PC-9 (cell line): ENCODE measurements at regions not wholly inside any gene's neighbourhood (a gene's known extent, or its start where the extent isn't known, plus 50 kb on each side); places are given as distances from the start of the nearest gene placed in this dataset.

Experiments used
- BruUV-seq: library from RNA; stranded (reverse); fragments of 400-500 nt; replicated peaks from 2 replicates; lab custom pipeline; 2021; lab: Mats Ljungman, UMichigan
- CTCF ChIA-PET: fragments of 300-600 bp; sonication (Branson Sonifier 250); formaldehyde crosslinking; loops from one replicate; lab custom pipeline; 2022; ENCODE audit warnings: antibody characterized with exemption; lab: Charles Lee
- POLR2A ChIA-PET: fragments of 300-600 bp; sonication (Branson Sonifier 250); formaldehyde crosslinking; loops from one replicate; lab custom pipeline; 2022; ENCODE audit warnings: antibody characterized with exemption; ENCODE audit not compliant: unreplicated experiment; lab: Charles Lee
- DNase-seq, 2 experiments: peaks; one replicate each; pipeline versions ENCODE4 v3.0.0 to v3.0.0-alpha.2; 2015 to 2022; ENCODE audit warnings: mixed read lengths in 1 of 2
- H2AFZ ChIP-seq: fragments of 200-600 bp; sonication (generic); 2 replicates; pipeline ENCODE4 v1.8.1; 2017; ENCODE audit warnings: antibody characterized with exemption
- H3F3A ChIP-seq: fragments of 200-600 bp; sonication (generic); 2 replicates; pipeline ENCODE4 v1.8.1; 2017; ENCODE audit warnings: antibody characterized with exemption, mild to moderate bottlenecking, low read depth; ENCODE audit not compliant: insufficient read depth
- H3K27ac ChIP-seq: fragments of 200-600 bp; sonication (generic); 2 replicates; pipeline ENCODE4 v1.6.1; 2016; ENCODE audit warnings: mixed run types
- H3K27me3 ChIP-seq: fragments of 200-600 bp; sonication (generic); 2 replicates; pipeline ENCODE4 v1.6.1; 2016; ENCODE audit warnings: low read depth, mixed run types; ENCODE audit not compliant: insufficient read depth
- H3K36me3 ChIP-seq: fragments of 200-600 bp; sonication (generic); 2 replicates; pipeline ENCODE4 v1.6.1; 2016; ENCODE audit warnings: low read depth, mixed run types
- H3K4me1 ChIP-seq: fragments of 200-600 bp; sonication (generic); replicated peaks from 2 replicates; pipeline ENCODE4 v1.6.1; 2016; ENCODE audit warnings: mixed run types; ENCODE audit not compliant: insufficient read depth
- H3K4me2 ChIP-seq: fragments of 200-600 bp; sonication (generic); 2 replicates; pipeline ENCODE4 v1.6.1; 2017; ENCODE audit warnings: mixed run types
- H3K4me3 ChIP-seq: fragments of 200-600 bp; sonication (generic); 2 replicates; pipeline ENCODE4 v1.6.1; 2016; ENCODE audit warnings: mixed run types
- H3K79me2 ChIP-seq: fragments of 200-600 bp; sonication (generic); 2 replicates; pipeline ENCODE4 v1.6.1; 2017; ENCODE audit warnings: low read depth, mixed run types
- H3K9me2 ChIP-seq: fragments of 200-600 bp; sonication (generic); 2 replicates; pipeline ENCODE4 v1.8.1; 2017; ENCODE audit warnings: mild to moderate bottlenecking; ENCODE audit not compliant: insufficient read depth
- H3K9me3 ChIP-seq: fragments of 200-600 bp; sonication (generic); 2 replicates; pipeline ENCODE4 v1.8.1; 2016; ENCODE audit warnings: low read depth; ENCODE audit not compliant: insufficient read depth
- H4K20me1 ChIP-seq: fragments of 200-600 bp; sonication (generic); 2 replicates; pipeline ENCODE4 v1.8.1; 2017; ENCODE audit not compliant: insufficient read depth
- EZH2 ChIP-seq: fragments of 200-600 bp; sonication (generic); IDR thresholded peaks from 2 replicates; pipeline ENCODE4 v1.8.0; 2017; ENCODE audit warnings: antibody characterized with exemption, low read depth
- intact Hi-C: fragments of 100-400 bp; cut with micrococcal nuclease; formaldehyde crosslinking; loops from one replicate; pipeline ENCODE4 v1.10.0; 2022; ENCODE audit not compliant: unreplicated experiment
- TF ChIP-seq, protein P1 (sequence below): fragments of 200-600 bp; sonication (generic); conservative IDR thresholded peaks from 2 replicates; pipeline ENCODE4 v1.6.1; 2017; ENCODE audit warnings: mixed run types, antibody characterized with exemption, mild to moderate bottlenecking, moderate library complexity

DNA sequence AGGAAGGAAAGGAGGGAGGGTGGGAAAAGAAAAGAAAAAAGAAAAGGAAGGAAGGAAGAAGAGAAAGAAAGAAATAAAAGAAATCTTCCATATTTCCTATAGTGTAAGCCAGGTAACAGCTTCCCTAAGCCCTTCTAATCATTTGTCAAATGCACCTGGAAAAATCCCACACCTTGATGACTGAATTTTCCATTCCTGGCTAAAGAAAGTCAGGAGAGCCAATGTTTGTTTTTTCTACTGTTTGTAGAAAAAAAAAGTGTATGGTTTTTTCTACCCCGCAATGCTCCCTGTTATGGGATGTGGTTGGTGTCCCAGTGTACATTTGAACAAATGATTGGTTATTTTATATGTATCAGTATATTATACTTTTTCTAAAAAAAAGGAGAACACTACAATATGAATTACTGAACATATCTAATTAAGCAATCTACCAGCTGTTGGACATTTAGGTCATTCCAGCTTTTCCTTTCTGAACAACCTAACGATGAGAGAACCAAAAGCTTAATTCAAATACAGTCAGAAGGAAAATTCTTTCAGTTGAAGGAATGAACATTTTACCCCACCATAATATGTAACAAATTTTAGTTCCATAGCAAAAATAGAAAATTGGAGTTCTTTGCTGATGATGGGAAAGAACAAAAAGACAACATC lies 355.0 kb downstream of the SETD4 start:
- Histone ChIP-seq H3K4me1 (no peaks in the 10 kb centered on the region), H3K9me3 (no peaks in the 10 kb centered on the region), H3K27ac (no peak overlapping the region), H3K36me3 (no peaks in the 10 kb centered on the region), H4K20me1 (no peaks in the 10 kb centered on the region), H3K9me2 (no peaks in the 10 kb centered on the region), H2AFZ (no peak overlapping the region), H3K27me3 (no peaks in the 10 kb centered on the region), H3F3A (no peaks in the 10 kb centered on the region), H3K4me3 (no peak overlapping the region), H3K79me2 (no peaks in the 10 kb centered on the region), H3K4me2 (no peak overlapping the region)
- ChIA-PET POLR2A (no interaction called here), CTCF (no interaction called here)
- intact Hi-C loops = no loop called here
- BruUV-seq = no TSS peak
- no peak for DNase-seq
- no peak for TF ChIP-seq EZH2
- TF ChIP-seq, protein P1, sequence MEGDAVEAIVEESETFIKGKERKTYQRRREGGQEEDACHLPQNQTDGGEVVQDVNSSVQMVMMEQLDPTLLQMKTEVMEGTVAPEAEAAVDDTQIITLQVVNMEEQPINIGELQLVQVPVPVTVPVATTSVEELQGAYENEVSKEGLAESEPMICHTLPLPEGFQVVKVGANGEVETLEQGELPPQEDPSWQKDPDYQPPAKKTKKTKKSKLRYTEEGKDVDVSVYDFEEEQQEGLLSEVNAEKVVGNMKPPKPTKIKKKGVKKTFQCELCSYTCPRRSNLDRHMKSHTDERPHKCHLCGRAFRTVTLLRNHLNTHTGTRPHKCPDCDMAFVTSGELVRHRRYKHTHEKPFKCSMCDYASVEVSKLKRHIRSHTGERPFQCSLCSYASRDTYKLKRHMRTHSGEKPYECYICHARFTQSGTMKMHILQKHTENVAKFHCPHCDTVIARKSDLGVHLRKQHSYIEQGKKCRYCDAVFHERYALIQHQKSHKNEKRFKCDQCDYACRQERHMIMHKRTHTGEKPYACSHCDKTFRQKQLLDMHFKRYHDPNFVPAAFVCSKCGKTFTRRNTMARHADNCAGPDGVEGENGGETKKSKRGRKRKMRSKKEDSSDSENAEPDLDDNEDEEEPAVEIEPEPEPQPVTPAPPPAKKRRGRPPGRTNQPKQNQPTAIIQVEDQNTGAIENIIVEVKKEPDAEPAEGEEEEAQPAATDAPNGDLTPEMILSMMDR = no peak

DNA sequence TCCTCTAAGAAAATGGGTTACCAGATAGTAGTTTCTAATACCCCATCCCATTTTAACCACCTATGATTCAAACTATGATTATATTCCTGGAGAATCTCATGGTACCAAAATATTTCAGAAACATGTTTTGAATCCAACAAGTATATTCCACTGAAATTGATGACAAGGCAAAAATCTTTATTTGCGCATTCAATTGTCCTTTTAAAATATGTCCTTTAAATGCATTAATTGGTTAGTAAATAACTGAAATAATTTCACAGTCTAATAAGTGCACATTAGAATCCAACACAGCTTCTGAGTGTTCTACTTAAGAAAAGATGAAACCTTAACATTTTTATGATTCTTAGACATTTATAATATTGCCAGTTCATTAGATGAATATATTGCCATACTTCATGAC lies 356.6 kb downstream of the SETD4 start:
- Histone ChIP-seq H4K20me1 (no peaks in the 10 kb centered on the region), H3K9me3 (no peaks in the 10 kb centered on the region), H3K4me2 (no peak overlapping the region), H3K9me2 (no peaks in the 10 kb centered on the region), H2AFZ (no peak overlapping the region), H3K4me1 (no peaks in the 10 kb centered on the region), H3K36me3 (no peaks in the 10 kb centered on the region), H3K4me3 (no peak overlapping the region), H3K27me3 (no peaks in the 10 kb centered on the region), H3K79me2 (no peaks in the 10 kb centered on the region), H3F3A (no peaks in the 10 kb centered on the region), H3K27ac (no peak overlapping the region)
- ChIA-PET CTCF (no interaction called here), POLR2A (no interaction called here)
- no peak for DNase-seq
- TF ChIP-seq, protein P1 = no peak
- TF ChIP-seq EZH2 = no peak
- intact Hi-C loops = no loop called here
- no TSS peak for BruUV-seq

DNA sequence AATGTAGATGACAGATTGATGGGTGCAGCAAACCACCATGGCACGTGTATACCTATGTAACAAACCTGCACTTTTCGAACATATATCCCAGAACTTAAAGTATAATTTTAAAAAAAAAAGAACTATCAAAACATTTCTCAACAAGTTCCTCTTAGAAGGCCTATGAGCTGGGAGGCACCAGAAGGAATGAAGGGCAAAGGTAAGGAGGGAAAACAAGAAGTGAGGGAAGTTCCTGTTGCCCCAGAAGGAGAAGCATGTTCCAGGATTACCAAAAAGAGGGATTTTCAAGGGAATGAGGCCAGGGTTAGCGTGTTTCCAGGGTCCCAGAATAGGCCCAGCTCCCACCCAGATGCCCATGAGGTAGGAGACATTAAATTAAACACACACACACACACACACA lies 361.0 kb downstream of the SETD4 start:
- H3K9me2 ChIP-seq = no peaks in the 10 kb centered on the region
- no peaks in the 10 kb centered on the region for H3K36me3 ChIP-seq
- TF ChIP-seq, protein P1 = no peak
- no peak for TF ChIP-seq EZH2
- H3K79me2 ChIP-seq = no peaks in the 10 kb centered on the region
- ChIA-PET CTCF (no interaction called here), POLR2A (no interaction called here)
- no peak overlapping the region for H3K4me2 ChIP-seq
- no peaks in the 10 kb centered on the region for H3K4me1 ChIP-seq
- H3F3A ChIP-seq = no peaks in the 10 kb centered on the region
- no peak overlapping the region for H2AFZ ChIP-seq
- intact Hi-C loops = no loop called here
- no peaks in the 10 kb centered on the region for H3K9me3 ChIP-seq
- no peak overlapping the region for H3K27ac ChIP-seq
- BruUV-seq = no TSS peak
- no peaks in the 10 kb centered on the region for H3K27me3 ChIP-seq
- no peak for DNase-seq
- H4K20me1 ChIP-seq = no peaks in the 10 kb centered on the region
- no peak overlapping the region for H3K4me3 ChIP-seq
